ENCODE measurements at regions not wholly inside any gene's neighbourhood (a gene's known extent, or its start where the extent isn't known, plus 50 kb on each side); places are given as distances from the start of the nearest gene placed in this dataset.

DNA sequence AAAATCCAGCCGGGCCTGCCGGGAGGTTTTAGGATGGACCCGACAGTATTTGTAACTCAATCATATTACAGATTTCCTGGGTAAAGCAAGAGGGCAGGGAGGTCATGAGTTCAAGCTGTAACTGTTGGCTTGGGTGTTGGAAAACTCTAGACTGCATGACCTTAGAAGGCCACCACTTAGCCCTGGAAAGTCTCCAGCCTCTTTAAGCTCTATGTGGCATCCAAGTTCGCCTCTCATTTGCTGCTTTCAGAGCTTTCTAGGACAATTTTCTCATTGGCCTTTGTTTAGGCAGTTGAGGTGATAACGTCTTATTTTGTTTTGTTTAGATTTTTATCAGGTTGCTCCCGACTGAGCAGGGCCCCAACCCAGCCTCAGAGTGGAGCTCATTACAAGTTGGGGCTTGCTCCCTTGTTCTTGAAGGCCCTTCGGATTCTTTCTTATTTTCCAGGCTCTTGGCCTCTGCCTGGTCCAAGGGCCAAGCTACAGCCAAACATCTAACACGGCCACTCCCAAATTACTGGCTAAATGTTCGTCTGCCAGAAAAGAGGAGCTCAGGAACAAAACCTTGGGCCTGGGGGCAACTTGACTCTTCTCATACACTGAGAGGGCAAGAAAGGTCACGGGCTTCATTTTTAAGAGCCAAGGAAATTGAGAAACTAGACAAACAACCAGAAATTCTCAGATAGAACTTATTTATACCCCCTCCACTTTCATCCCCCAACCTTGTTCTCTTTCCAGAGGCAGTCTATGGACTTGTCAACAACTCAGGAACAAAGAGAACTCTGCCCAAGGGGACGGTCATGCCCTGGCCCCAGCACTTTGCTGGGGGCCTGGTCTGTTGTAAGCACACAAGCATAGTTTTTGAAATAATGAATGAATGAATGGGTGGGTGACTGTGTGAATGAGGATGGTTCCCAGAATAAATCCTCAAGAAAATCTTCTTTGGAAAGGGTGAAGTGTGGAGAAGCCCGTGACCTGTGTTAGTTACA, 526.9 kb downstream of the BNC2 start:
- ATAC-seq: no peak

- ATAC-seq: no peak
Measured at GRCh38 chr9:16344343-16344742, 526.1 kb downstream of the BNC2 start.

GRCh38 chr9:16345902-16346301, 524.6 kb downstream of the BNC2 start:
- ATAC-seq: no peak

DNA sequence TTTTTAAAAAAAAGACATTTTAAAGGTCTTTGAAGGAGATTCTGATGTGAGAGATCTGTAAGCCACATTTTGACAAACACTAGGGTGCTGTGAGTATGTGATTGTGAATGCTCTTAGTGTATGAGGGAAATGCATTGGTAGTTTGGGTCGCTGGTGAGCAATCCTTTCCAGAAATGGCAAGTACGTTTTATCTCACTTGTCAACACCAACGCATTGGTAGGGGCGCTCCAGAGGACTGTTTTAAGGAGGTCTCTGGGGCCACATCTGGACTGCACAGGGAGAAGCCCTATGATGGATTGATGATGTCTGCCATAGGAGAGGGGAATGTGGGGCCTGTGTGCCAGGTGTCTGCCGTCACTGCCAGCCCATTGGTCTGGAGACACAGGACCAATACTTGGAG, 522.6 kb downstream of the BNC2 start:
- no peak for ATAC-seq

- ATAC-seq: no peak
Measured at GRCh38 chr9:16348531-16348930, 521.9 kb downstream of the BNC2 start.

- ATAC-seq: no peak
Measured at GRCh38 chr9:16352251-16352650, 518.2 kb downstream of the BNC2 start.

- ATAC-seq: no peak
Measured at GRCh38 chr9:16352791-16353401, 517.6 kb downstream of the BNC2 start.

DNA sequence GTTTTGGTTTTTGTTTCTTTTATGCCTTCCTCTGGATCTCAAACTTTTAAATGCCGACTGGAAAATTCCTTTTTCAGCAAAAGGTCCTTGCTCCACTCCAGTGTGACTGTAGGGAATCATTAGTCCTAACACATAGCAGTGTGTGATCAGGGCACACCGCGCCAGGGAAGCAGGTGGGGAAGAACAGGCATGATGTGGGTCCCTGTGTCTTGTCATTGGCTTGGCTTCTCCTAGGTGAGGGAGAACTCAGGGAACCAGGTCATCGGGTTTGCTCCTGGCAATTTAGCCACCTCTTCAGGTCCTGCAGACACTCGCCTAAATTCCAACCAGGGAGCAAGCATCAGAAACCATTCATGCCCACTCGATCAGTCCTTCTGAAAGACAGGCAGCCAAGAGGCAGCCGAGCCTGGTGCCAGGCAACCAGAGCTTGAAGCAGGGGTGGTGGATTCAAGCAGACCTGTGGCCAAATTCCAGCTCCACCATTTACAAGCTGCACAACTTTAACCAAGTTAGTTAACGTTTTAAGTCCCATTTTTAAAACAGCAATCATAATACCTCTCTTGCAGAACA, 514.2 kb downstream of the BNC2 start:
- no peak for ATAC-seq

GRCh38 chr9:16357828-16358227, 512.6 kb downstream of the BNC2 start:
- no peak for ATAC-seq

DNA sequence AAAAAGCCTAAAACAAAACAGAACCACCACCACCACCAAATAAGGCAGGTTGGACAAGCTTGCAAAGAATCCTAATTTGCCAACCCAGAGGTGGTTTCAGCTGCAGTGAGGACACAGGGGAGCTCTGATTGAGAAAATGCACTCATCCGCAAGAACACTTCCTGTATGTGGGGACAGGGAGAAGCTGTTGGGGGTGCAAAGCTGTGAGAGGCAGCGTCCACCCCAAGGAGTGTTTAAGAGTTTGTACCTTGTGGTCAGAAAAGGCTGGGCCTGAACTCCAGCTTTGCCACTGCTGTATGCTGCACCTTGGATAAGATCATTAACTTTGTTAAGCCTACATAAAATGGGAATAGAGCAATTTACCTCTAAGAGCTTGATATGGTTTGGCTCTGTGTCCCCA, 511.7 kb downstream of the BNC2 start:
- no peak for ATAC-seq
